SKM-1 treated with dmso at 0.1 percent for 144 hours (cell line): ENCODE measurements at regions not wholly inside any gene's neighbourhood (a gene's known extent, or its start where the extent isn't known, plus 50 kb on each side); places are given as distances from the start of the nearest gene placed in this dataset.

ENCODE experiments used
- DNase-seq: peaks from one replicate; lab custom pipeline; 2025; ENCODE audit not compliant: unreplicated experiment; lab: John Stamatoyannopoulos, UW

DNA sequence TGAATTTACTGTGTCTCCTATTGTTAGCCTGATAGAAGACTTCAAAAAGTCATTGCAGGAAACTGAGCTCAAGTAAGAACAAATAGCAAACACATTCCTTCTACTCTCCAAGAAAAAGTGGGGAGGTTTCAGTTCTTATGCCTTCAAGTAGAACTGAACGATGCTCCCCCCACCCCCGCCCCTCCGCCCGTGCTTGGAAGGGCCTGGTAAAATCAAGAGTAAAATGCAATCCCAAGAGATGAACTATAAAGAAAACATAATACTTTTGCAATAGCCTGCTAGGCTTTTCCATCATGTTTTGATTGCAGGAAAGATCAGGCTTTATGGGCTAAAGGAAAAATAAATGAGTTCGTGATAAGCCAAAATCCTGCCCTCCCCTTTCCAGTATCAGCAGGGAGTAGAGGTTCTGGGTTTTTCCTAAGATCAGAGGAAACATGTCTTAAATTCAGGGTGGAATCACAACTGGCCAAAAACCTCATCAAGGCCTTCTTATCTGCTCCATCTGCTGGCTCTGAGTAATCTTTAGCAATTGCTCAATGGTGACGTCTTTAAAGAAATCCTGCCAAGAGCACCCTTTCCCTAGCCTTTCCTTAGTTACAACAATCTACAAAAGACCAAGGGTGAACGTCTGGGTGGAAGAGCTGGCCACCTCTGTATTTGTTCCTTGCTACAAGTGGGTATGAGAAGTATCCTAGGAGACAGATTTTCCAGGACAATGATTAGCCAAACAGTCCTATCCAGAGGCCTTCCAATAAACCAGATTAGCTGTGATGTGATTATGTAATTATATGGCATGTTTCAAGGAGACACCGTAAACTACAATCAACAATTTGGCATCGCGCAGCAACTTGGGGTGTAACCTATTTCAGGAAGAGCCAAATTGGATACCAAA is 66.3 kb upstream of the FAM9C start:
- peak; percentile 40 for DNase-seq

- DNase-seq = no peak
Measured at GRCh38 chrX:13109817-13110216, 65.4 kb upstream of the FAM9C start.

DNA sequence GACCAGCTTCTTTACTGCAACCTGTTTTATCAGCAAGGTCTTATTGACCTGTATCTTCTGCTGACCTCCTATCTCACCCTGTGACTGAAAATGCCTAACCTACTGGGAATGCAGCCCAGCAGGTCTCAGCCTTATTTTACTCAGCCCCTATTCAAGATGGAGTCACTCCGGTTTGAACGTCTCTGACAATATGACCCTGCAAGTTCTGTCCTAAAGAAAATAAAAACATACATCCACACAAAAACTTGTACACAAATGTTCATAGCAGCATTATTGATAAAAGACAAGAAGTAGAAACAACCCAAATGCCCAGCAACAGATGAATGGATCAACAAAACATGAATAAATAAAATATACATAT is 59.5 kb upstream of the FAM9C start:
- no peak for DNase-seq

GRCh38 chrX:13103188-13103913 is 58.9 kb upstream of the FAM9C start:
- no peak for DNase-seq

- no peak for DNase-seq
Measured at GRCh38 chrX:13102636-13103035, 58.2 kb upstream of the FAM9C start.

DNA sequence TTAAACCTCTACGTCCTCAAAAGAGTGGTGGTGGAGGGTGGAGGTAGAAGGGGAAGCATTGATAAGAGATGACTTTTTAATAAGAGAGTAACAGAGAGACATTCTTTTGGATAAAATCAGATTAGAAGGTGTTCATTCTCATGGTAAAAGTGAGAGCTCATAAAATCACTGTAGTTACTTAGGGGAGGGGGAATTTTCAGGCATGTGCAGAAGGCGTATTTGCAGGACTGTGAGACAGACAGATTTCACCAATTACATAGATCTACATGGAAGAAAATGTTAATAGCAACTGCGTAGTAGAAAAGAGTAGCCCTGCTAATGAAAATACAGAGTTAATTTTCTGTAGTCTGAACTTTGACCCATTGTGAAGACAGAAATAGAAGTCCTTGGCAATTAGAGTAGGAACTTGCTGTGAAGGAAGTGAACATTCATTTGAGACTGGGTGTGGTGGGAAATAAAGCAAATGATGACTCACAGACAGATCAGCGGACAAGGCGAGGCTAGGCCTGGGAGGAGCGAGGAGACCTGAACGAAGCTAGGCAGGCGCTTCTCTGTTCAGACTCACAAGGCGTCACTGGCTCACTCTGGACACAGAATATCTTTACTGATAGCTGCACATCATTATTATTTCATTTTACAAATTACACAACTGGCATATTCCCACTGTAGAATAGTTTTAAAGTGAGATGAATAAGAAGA is 57.2 kb upstream of the FAM9C start:
- DNase-seq = peak; percentile 50

GRCh38 chrX:13099121-13099520 is 54.7 kb upstream of the FAM9C start:
- no peak for DNase-seq

GRCh38 chrX:13096728-13097127 is 52.3 kb upstream of the FAM9C start:
- DNase-seq = no peak

DNA sequence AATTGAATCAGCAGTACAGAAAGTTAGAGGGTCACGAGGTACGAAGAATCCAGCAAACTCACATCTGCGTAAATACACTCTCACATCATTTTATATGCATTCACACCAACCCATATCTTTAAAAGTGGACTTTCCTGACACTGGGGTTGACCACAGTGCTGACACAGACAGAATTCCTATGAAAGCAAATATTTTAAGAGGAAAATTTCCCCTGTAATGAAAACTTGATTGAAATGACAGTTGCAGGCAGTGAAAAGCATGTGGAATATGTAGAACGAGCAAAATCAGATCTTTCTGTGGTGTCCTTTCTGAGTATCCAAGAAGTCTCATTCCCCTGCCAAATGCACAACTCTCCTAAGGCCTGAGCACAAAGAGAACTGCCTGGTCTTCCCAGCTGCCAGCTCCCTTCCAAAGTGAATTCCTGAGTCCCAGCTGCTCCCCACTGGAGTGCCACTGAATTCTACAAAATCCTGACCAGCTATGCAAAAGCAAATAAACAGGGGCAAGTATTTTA is 50.5 kb upstream of the FAM9C start:
- DNase-seq = no peak

GRCh38 chrX:13094374-13094773 is 50.0 kb upstream of the FAM9C start:
- no peak for DNase-seq
